OCI-LY3 (cell line): ENCODE measurements at regions not wholly inside any gene's neighbourhood (a gene's known extent, or its start where the extent isn't known, plus 50 kb on each side); places are given as distances from the start of the nearest gene placed in this dataset.

ENCODE experiments used
- EZH2phosphoT487 ChIP-seq: fragments of 200-600 bp; shearing (Covaris generic); IDR thresholded peaks from 2 replicates; pipeline ENCODE4 v1.6.1; 2018; ENCODE audit warnings: antibody characterized with exemption, mixed run types, low read depth
- TF ChIP-seq, protein P1 (sequence below): fragments of 200-600, 300-600 bp; sonication (generic); IDR thresholded peaks from 2 replicates; pipeline ENCODE4 v1.5.1; 2014; ENCODE audit warnings: antibody characterized with exemption, low read length, low read depth

GRCh38 chr7:46810986-46811385, 770.9 kb downstream of the TNS3 start:
- TF ChIP-seq, protein P1, sequence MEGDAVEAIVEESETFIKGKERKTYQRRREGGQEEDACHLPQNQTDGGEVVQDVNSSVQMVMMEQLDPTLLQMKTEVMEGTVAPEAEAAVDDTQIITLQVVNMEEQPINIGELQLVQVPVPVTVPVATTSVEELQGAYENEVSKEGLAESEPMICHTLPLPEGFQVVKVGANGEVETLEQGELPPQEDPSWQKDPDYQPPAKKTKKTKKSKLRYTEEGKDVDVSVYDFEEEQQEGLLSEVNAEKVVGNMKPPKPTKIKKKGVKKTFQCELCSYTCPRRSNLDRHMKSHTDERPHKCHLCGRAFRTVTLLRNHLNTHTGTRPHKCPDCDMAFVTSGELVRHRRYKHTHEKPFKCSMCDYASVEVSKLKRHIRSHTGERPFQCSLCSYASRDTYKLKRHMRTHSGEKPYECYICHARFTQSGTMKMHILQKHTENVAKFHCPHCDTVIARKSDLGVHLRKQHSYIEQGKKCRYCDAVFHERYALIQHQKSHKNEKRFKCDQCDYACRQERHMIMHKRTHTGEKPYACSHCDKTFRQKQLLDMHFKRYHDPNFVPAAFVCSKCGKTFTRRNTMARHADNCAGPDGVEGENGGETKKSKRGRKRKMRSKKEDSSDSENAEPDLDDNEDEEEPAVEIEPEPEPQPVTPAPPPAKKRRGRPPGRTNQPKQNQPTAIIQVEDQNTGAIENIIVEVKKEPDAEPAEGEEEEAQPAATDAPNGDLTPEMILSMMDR: no peak
- TF ChIP-seq EZH2phosphoT487: no peak
